CD1c-positive myeloid dendritic cell (primary cell): ENCODE measurements at regions not wholly inside any gene's neighbourhood (a gene's known extent, or its start where the extent isn't known, plus 50 kb on each side); places are given as distances from the start of the nearest gene placed in this dataset.
"Not testable (repeated sequence)": the region's sequence is repeated elsewhere in the genome, so short reads cannot be mapped to it uniquely, and the experiment has no call there.

ENCODE experiments used
- DNase-seq: peaks from one replicate; pipeline ENCODE4 v3.0.0-alpha.2; 2016; ENCODE audit errors: extremely low spot score

- no peak for DNase-seq
Measured at GRCh38 chr18:55964171-55964570, 376.2 kb upstream of the TCF4 start.

- no peak for DNase-seq
Measured at GRCh38 chr18:55953326-55953725, 365.3 kb upstream of the TCF4 start.

- DNase-seq = not testable (repeated sequence)
Measured at GRCh38 chr18:55951738-55952137, 363.7 kb upstream of the TCF4 start.

- no peak for DNase-seq
Measured at GRCh38 chr18:55950379-55951166, 362.6 kb upstream of the TCF4 start.

GRCh38 chr18:55934821-55935220, 346.8 kb upstream of the TCF4 start:
- no peak for DNase-seq

GRCh38 chr18:55932675-55933074, 344.7 kb upstream of the TCF4 start:
- DNase-seq = no peak

GRCh38 chr18:55927831-55928230, 339.8 kb upstream of the TCF4 start:
- DNase-seq = no peak

GRCh38 chr18:55925772-55926171, 337.8 kb upstream of the TCF4 start:
- no peak for DNase-seq

GRCh38 chr18:55920063-55920462, 332.1 kb upstream of the TCF4 start:
- DNase-seq = no peak

- no peak for DNase-seq
Measured at GRCh38 chr18:55918444-55918843, 330.5 kb upstream of the TCF4 start.

GRCh38 chr18:55912919-55913318, 324.9 kb upstream of the TCF4 start:
- DNase-seq = no peak

- no peak for DNase-seq
Measured at GRCh38 chr18:55912071-55912470, 324.1 kb upstream of the TCF4 start.

- DNase-seq = no peak
Measured at GRCh38 chr18:55910296-55910695, 322.3 kb upstream of the TCF4 start.

GRCh38 chr18:55908901-55909366, 320.9 kb upstream of the TCF4 start:
- DNase-seq = no peak

GRCh38 chr18:55907453-55908175, 319.6 kb upstream of the TCF4 start:
- no peak for DNase-seq

GRCh38 chr18:55906536-55906935, 318.5 kb upstream of the TCF4 start:
- no peak for DNase-seq

- DNase-seq = no peak
Measured at GRCh38 chr18:55903911-55904310, 315.9 kb upstream of the TCF4 start.

GRCh38 chr18:55900380-55900779, 312.4 kb upstream of the TCF4 start:
- DNase-seq = no peak

- no peak for DNase-seq
Measured at GRCh38 chr18:55897091-55897689, 309.2 kb upstream of the TCF4 start.

GRCh38 chr18:55893948-55894347, 306.0 kb upstream of the TCF4 start:
- no peak for DNase-seq

GRCh38 chr18:55892862-55893813, 305.1 kb upstream of the TCF4 start:
- DNase-seq = not testable (repeated sequence)

- no peak for DNase-seq
Measured at GRCh38 chr18:55886886-55887285, 298.9 kb upstream of the TCF4 start.
